K562 (cell line): ENCODE measurements at regions not wholly inside any gene's neighbourhood (a gene's known extent, or its start where the extent isn't known, plus 50 kb on each side); places are given as distances from the start of the nearest gene placed in this dataset. TPM values are rescaled to one million over a fixed set of nuclear protein-coding genes. Genes with fewer than 3 reads are reported as not detected.
"Not testable (repeated sequence)": the region's sequence is repeated elsewhere in the genome, so short reads cannot be mapped to it uniquely, and the experiment has no call there.

Experiments
- ATAC-seq: fragments of 200-7000 bp; cut with Tn5 transposase; 3 replicates; pipeline ENCODE4 v1.9.1; 2020; ENCODE audit warnings: moderate library complexity
- BruUV-seq: library from RNA; stranded (reverse); fragments of 400-500 nt; replicated peaks from 2 replicates; lab custom pipeline; 2021; lab: Mats Ljungman, UMichigan
- CTCF ChIA-PET: fragments of 300-600 bp; formaldehyde crosslinking; extraction: SDS; loops from one replicate; lab custom pipeline; 2021; ENCODE audit warnings: low intra/inter-chr PET ratio; lab: Yijun Ruan, JAX
- POLR2A ChIA-PET: fragments of 300-600, 350-650 bp; sonication (Branson Sonifier 250); formaldehyde crosslinking; extraction: SDS; loops from one replicate; lab custom pipeline; 2021; ENCODE audit warnings: antibody characterized with exemption, inconsistent platforms; lab: Yijun Ruan, JAX
- DNase-seq, 4 experiments: peaks; one replicate each; pipeline versions ENCODE4 v3.0.0 to v3.0.0-alpha.2; 2011 to 2018; ENCODE audit warnings: low spot score in 3 of 4, mixed read lengths in 3 of 4; ENCODE audit errors: extremely low read depth in 1 of 4
- FAIRE-seq: peaks from 2 replicates; lab custom pipeline; 2011; peaks lifted over from hg19 to GRCh38; lab: Jason Lieb, UNC
- H2AFZ ChIP-seq: 2 replicates; pipeline ENCODE4 v1.6.0; 2011; ENCODE audit warnings: low read depth, low read length, control low read depth, inconsistent platforms
- H3K27ac ChIP-seq: fragments of 200-600 bp; 3 replicates; pipeline ENCODE4 v1.8.0; 2011; ENCODE audit warnings: low read depth, mild to moderate bottlenecking, control low read depth, inconsistent platforms, low read length, moderate library complexity, mixed read lengths; ENCODE audit errors: extremely low read depth
- H3K27me3 ChIP-seq, 2 experiments: fragments of 300-600 bp in 1 of 2; 2 replicates in 1 of 2; 3 replicates in 1 of 2; pipeline versions ENCODE4 v1.6.0 to v1.8.0; 2011; ENCODE audit warnings: inconsistent platforms in 2 of 2, low read length in 2 of 2, mild to moderate bottlenecking in 1 of 2, mixed read lengths in 1 of 2, moderate library complexity in 1 of 2; ENCODE audit not compliant: control insufficient read depth in 2 of 2, insufficient read depth in 2 of 2
- H3K36me3 ChIP-seq: fragments of 300-600 bp; 3 replicates; pipeline ENCODE4 v1.8.0; 2011; ENCODE audit warnings: mild to moderate bottlenecking, low read length, inconsistent platforms; ENCODE audit not compliant: control insufficient read depth, insufficient read depth
- H3K4me1 ChIP-seq, 2 experiments: fragments of 200-600 bp in 1 of 2; replicated peaks in 1 of 2; 2 replicates in 1 of 2; 3 replicates in 1 of 2; pipeline versions ENCODE4 v1.5.1 to v1.8.0; 2011; ENCODE audit warnings: inconsistent platforms in 2 of 2, low read length in 2 of 2, mild to moderate bottlenecking in 1 of 2, mixed read lengths in 1 of 2, moderate library complexity in 1 of 2; ENCODE audit not compliant: control insufficient read depth in 2 of 2, insufficient read depth in 2 of 2
- H3K4me2 ChIP-seq: 2 replicates; pipeline ENCODE4 v1.6.1; 2011; ENCODE audit warnings: low read length, control low read depth, inconsistent platforms, mixed read lengths; ENCODE audit not compliant: insufficient read depth
- H3K4me3 ChIP-seq: fragments of 200-600 bp; sonication (generic), shearing (Covaris generic); 2 replicates; pipeline ENCODE4 v1.5.1; 2016; ENCODE audit warnings: control low read depth, inconsistent platforms
- H3K79me2 ChIP-seq: fragments of 200-600 bp; 3 replicates; pipeline ENCODE4 v1.8.0; 2011; ENCODE audit warnings: low read length, inconsistent platforms; ENCODE audit not compliant: control insufficient read depth, insufficient read depth
- H3K9ac ChIP-seq, 2 experiments: 2 replicates each; pipeline versions ENCODE4 v1.6.0 to v1.6.1; 2011; ENCODE audit warnings: low read depth in 2 of 2, low read length in 2 of 2, control low read depth in 1 of 2, inconsistent platforms in 1 of 2, mild to moderate bottlenecking in 1 of 2, mixed read lengths in 1 of 2; ENCODE audit not compliant: insufficient read depth in 1 of 2
- H3K9me1 ChIP-seq: one replicate; pipeline ENCODE4 v1.6.0; 2011; ENCODE audit warnings: inconsistent platforms, mild to moderate bottlenecking, low read length, moderate library complexity; ENCODE audit not compliant: control insufficient read depth, insufficient read depth
- H3K9me3 ChIP-seq: replicated peaks from 2 replicates; pipeline ENCODE4 v1.5.1; 2011; ENCODE audit warnings: low read depth, low read length, inconsistent platforms; ENCODE audit not compliant: control insufficient read depth, insufficient read depth
- H4K20me1 ChIP-seq: replicated peaks from 2 replicates; pipeline ENCODE4 v1.6.1; 2011; ENCODE audit warnings: low read length, inconsistent platforms, mixed read lengths; ENCODE audit not compliant: control insufficient read depth, insufficient read depth
- ELF4 ChIP-seq: fragments of 450-650 bp; formaldehyde crosslinking; IDR thresholded peaks from 2 replicates; pipeline ENCODE4 v1.4.0; 2022; ENCODE audit warnings: missing genetic modification characterization
- RBFOX2 ChIP-seq: fragments of 200-400 bp; formaldehyde crosslinking; IDR thresholded peaks from 2 replicates; pipeline ENCODE4 v1.6.1; 2017; ENCODE audit warnings: low read depth, mild to moderate bottlenecking, low read length, moderate library complexity
- ZNF41 ChIP-seq: fragments of 250-450 bp; sonication (Bioruptor Pico); conservative IDR thresholded peaks from 2 replicates; pipeline ENCODE4 v1.4.0; 2020; ENCODE audit warnings: mild to moderate bottlenecking
- WGBS: fragments of 100-300 bp; shearing (Covaris generic); methylation state at CpG from one replicate; pipeline ENCODE4 v1.1.6; 2016; ENCODE audit warnings: low coverage, mixed read lengths; ENCODE audit not compliant: insufficient coverage; ENCODE audit errors: missing lambda C conversion rate; 5-methylcytosine and 5-hydroxymethylcytosine counted together
- in situ Hi-C: fragments of 300-500 bp; cut with MboI; formaldehyde crosslinking; loops from 4 replicates; pipeline ENCODE4 v1.15.0; 2018; ENCODE audit warnings: inconsistent platforms, mixed read lengths
- intact Hi-C: fragments of 100-400 bp; cut with micrococcal nuclease; formaldehyde crosslinking; loops from 2 replicates; pipeline ENCODE4 v1.14.2; 2022
- small RNA-seq: library from RNA; depleted of rRNA; stranded (forward); fragments of <200 nt; gene quantifications from one replicate; pipeline ENCODE3, GENCODE V24; 2014

GRCh38 chr5:27091858-27092257 is 53.5 kb upstream of the CDH9 start:
- H3K4me3 ChIP-seq = no peak overlapping the region
- no peak for ATAC-seq
- no peaks in the 10 kb centered on the region for H3K27me3 ChIP-seq
- ChIA-PET POLR2A (no interaction called here), CTCF (no interaction called here)
- no peaks in the 10 kb centered on the region for H3K79me2 ChIP-seq
- intact Hi-C loops (no loop called here), in situ Hi-C loops (no loop called here)
- H2AFZ ChIP-seq = no peak overlapping the region
- H3K9me1 ChIP-seq = no peaks in the 10 kb centered on the region
- no peak for FAIRE-seq
- WGBS = 0% methylated on average over 1 of the region's 1 CpG
- no peaks in the 10 kb centered on the region for H3K4me1 ChIP-seq
- no peak for DNase-seq
- H4K20me1 ChIP-seq = no peaks in the 10 kb centered on the region
- no peak overlapping the region for H3K4me2 ChIP-seq
- H3K27ac ChIP-seq = no peak overlapping the region
- H3K9me3 ChIP-seq = no peaks in the 10 kb centered on the region
- TF ChIP-seq ELF4 (CRISPR knock-in tag) = no peak
- no peak for TF ChIP-seq ZNF41 (CRISPR knock-in tag)
- no peak for TF ChIP-seq RBFOX2
- H3K9ac ChIP-seq = no peak overlapping the region
- BruUV-seq = no TSS peak
- H3K36me3 ChIP-seq = no peaks in the 10 kb centered on the region

GRCh38 chr5:27088822-27089221 is 50.4 kb upstream of the CDH9 start:
- intact Hi-C loops = not testable (repeated sequence)

More at GRCh38 chr5:27088822-27089221, 50.4 kb upstream of the CDH9 start:
- 9% methylated on average over 4 of the region's 4 CpGs for WGBS
- H3K36me3 ChIP-seq, FAIRE-seq, H2AFZ ChIP-seq, H3K9me3 ChIP-seq, CTCF ChIA-PET, H3K27ac ChIP-seq, BruUV-seq, H3K27me3 ChIP-seq, H3K9me1 ChIP-seq, POLR2A ChIA-PET, in situ Hi-C loops, H3K79me2 ChIP-seq, H4K20me1 ChIP-seq, DNase-seq, ATAC-seq, H3K4me2 ChIP-seq, H3K9ac ChIP-seq, H3K4me1 ChIP-seq, H3K4me3 ChIP-seq: not testable (repeated sequence)

Small RNA genes lying in the stretch of these regions (small RNA-seq; reads per million reads assigned to genes)
- not detected for gene AC010385.1
- gene AC010385.3 = not detected
- not detected for gene AC026421.1
- not detected for gene AC114300.1
- not detected for gene LSP1P3
- not detected for gene RF00425
- not detected for gene RNU6-738P
- gene RNU6-909P = not detected
- gene UBL5P1 = not detected
